GM23338 (cell line): ENCODE measurements at regions not wholly inside any gene's neighbourhood (a gene's known extent, or its start where the extent isn't known, plus 50 kb on each side); places are given as distances from the start of the nearest gene placed in this dataset.

Experiments
- ATAC-seq: fragments of 200-7000 bp; cut with Tn5 transposase; 3 replicates; pipeline ENCODE4 v1.9.1; 2020
- DNase-seq: peaks from one replicate; pipeline ENCODE4 v3.0.0-alpha.2; 2015; ENCODE audit warnings: low spot score
- H2AFZ ChIP-seq: fragments of 200-600 bp; sonication (generic); 2 replicates; pipeline ENCODE4 v1.8.0; 2016; ENCODE audit warnings: antibody characterized with exemption, mild to moderate bottlenecking, moderate library complexity
- H3F3A ChIP-seq: fragments of 200-600 bp; sonication (generic); replicated peaks from 2 replicates; pipeline ENCODE4 v1.8.0; 2017; ENCODE audit warnings: antibody characterized with exemption, mixed run types, low read depth
- H3K27ac ChIP-seq: fragments of 200-600 bp; sonication (generic); 2 replicates; pipeline ENCODE4 v1.6.1; 2016; ENCODE audit warnings: low read depth
- H3K27me3 ChIP-seq: fragments of 200-600 bp; sonication (generic); 2 replicates; pipeline ENCODE4 v1.8.0; 2016; ENCODE audit warnings: mild to moderate bottlenecking, mixed run types, moderate library complexity; ENCODE audit not compliant: insufficient read depth
- H3K36me3 ChIP-seq: fragments of 200-600 bp; sonication (generic); 2 replicates; pipeline ENCODE4 v1.8.0; 2016; ENCODE audit warnings: mild to moderate bottlenecking; ENCODE audit not compliant: insufficient read depth
- H3K4me1 ChIP-seq: fragments of 200-600 bp; sonication (generic); 2 replicates; pipeline ENCODE4 v1.8.0; 2016; ENCODE audit warnings: mild to moderate bottlenecking, moderate library complexity; ENCODE audit not compliant: insufficient read depth
- H3K4me2 ChIP-seq: fragments of 200-600 bp; sonication (generic); 2 replicates; pipeline ENCODE4 v1.7.1; 2017; ENCODE audit warnings: mixed run types
- H3K4me3 ChIP-seq: fragments of 200-600 bp; sonication (generic); 2 replicates; pipeline ENCODE4 v1.6.1; 2016; ENCODE audit warnings: mixed run types
- H3K79me2 ChIP-seq: fragments of 200-600 bp; sonication (generic); replicated peaks from 2 replicates; pipeline ENCODE4 v1.8.0; 2017; ENCODE audit warnings: mild to moderate bottlenecking; ENCODE audit not compliant: insufficient read depth
- H3K9me2 ChIP-seq: fragments of 200-600 bp; sonication (generic); 2 replicates; pipeline ENCODE4 v1.8.0; 2017; ENCODE audit not compliant: insufficient read depth
- H4K20me1 ChIP-seq: fragments of 200-600 bp; sonication (generic); replicated peaks from 2 replicates; pipeline ENCODE4 v1.8.0; 2017; ENCODE audit warnings: mild to moderate bottlenecking; ENCODE audit not compliant: insufficient read depth
- H3K27ac Mint-ChIP-seq: 2 replicates; pipeline ENCODE4 v1.8.0; 2020; ENCODE audit warnings: inconsistent platforms, mild to moderate bottlenecking, moderate library complexity, mixed read lengths
- H3K27me3 Mint-ChIP-seq: 3 replicates; pipeline ENCODE4 v1.8.0; 2022; ENCODE audit warnings: low read depth, mild to moderate bottlenecking, moderate library complexity, mixed read lengths, inconsistent platforms; ENCODE audit not compliant: insufficient read depth, poor library complexity
- H3K36me3 Mint-ChIP-seq: 3 replicates; pipeline ENCODE4 v1.8.0; 2021; ENCODE audit warnings: low read depth, mild to moderate bottlenecking, inconsistent platforms, moderate library complexity, mixed read lengths
- H3K4me1 Mint-ChIP-seq: 3 replicates; pipeline ENCODE4 v1.8.0; 2020; ENCODE audit warnings: mild to moderate bottlenecking, inconsistent platforms, mixed read lengths
- H3K4me3 Mint-ChIP-seq: 3 replicates; pipeline ENCODE4 v1.8.0; 2021; ENCODE audit warnings: moderate library complexity, mild to moderate bottlenecking, inconsistent platforms, mixed read lengths
- H3K9me3 Mint-ChIP-seq: 3 replicates; pipeline ENCODE4 v1.8.0; 2020; ENCODE audit warnings: moderate library complexity, mild to moderate bottlenecking, inconsistent platforms, mixed read lengths
- CREB1 ChIP-seq: fragments of 250-450 bp; sonication (Bioruptor Pico); IDR thresholded peaks from 2 replicates; pipeline ENCODE4 v1.5.0; 2020; ENCODE audit warnings: low read depth, mild to moderate bottlenecking, moderate library complexity
- EZH2 ChIP-seq: fragments of 200-600 bp; sonication (generic); IDR thresholded peaks from one replicate; pipeline ENCODE4 v1.8.0; 2017; ENCODE audit warnings: antibody characterized with exemption, mild to moderate bottlenecking, low read depth; ENCODE audit not compliant: unreplicated experiment
- EZH2phosphoT487 ChIP-seq: fragments of 200-600 bp; sonication (generic); IDR thresholded peaks from one replicate; pipeline ENCODE4 v1.8.1; 2018; ENCODE audit warnings: antibody characterized with exemption; ENCODE audit not compliant: unreplicated experiment
- JUNB ChIP-seq: IDR thresholded peaks from one replicate; pipeline ENCODE4 v1.6.1; 2016; ENCODE audit warnings: antibody characterized with exemption; ENCODE audit not compliant: unreplicated experiment
- NANOG ChIP-seq: IDR thresholded peaks from 2 replicates; pipeline ENCODE4 v1.6.1; 2016; ENCODE audit warnings: antibody characterized with exemption, borderline replicate concordance
- POLR2AphosphoS5 ChIP-seq: IDR thresholded peaks from 2 replicates; pipeline ENCODE4 v1.6.1; 2016; ENCODE audit warnings: antibody characterized with exemption, low read depth
- STAT1 ChIP-seq: IDR thresholded peaks from one replicate; pipeline ENCODE4 v1.6.1; 2016; ENCODE audit warnings: antibody characterized with exemption; ENCODE audit not compliant: unreplicated experiment
- ZNF114 ChIP-seq: fragments of 250-450 bp; sonication (Bioruptor Pico); IDR thresholded peaks from 2 replicates; pipeline ENCODE4 v1.5.0; 2020; ENCODE audit warnings: mild to moderate bottlenecking, moderate library complexity
- ZNF331 ChIP-seq: fragments of 250-450 bp; sonication (Bioruptor Pico); IDR thresholded peaks from 2 replicates; pipeline ENCODE4 v1.5.0; 2020; ENCODE audit warnings: low read depth, mild to moderate bottlenecking, moderate library complexity
- TF ChIP-seq, protein P1 (sequence below): fragments of 250-450 bp; sonication (Bioruptor Pico); IDR thresholded peaks from 2 replicates; pipeline ENCODE4 v1.5.0; 2020; ENCODE audit warnings: mild to moderate bottlenecking, moderate library complexity
- TF ChIP-seq, protein P2 (sequence below): IDR thresholded peaks from 2 replicates; pipeline ENCODE4 v1.6.1; 2016; ENCODE audit warnings: antibody characterized with exemption
- TF ChIP-seq, protein P3 (sequence below): IDR thresholded peaks from one replicate; pipeline ENCODE4 v1.6.1; 2018; ENCODE audit warnings: antibody characterized with exemption; ENCODE audit not compliant: unreplicated experiment
- TF ChIP-seq, protein P4 (sequence below), 2 experiments: fragments of 200-600 bp in 1 of 2; sonication (generic) in 1 of 2; conservative IDR thresholded peaks; 2 replicates each; pipeline versions ENCODE4 v1.5.1 to v1.6.1; 2016 to 2017; ENCODE audit warnings: antibody characterized with exemption in 2 of 2, low read depth in 2 of 2, mild to moderate bottlenecking in 2 of 2, moderate library complexity in 1 of 2

DNA sequence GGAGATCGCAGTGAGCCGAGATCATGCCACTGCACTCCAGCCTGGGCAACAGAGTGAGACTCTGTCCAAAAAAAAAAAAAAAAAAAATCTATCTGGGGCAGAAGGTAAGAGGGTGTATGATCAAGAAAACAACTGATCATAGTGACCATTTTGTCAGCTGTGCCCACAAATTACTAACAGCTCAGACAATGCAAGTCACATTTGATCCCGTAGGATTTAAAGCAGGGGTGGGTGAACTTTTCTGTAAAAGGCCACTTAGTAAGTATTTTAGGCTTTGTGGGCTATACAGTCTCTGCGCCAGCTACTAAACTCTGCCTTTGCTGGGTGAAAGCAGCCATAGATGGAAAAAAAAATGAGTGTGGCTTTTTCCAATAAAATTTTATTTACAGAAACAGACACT, 57.6 kb upstream of the ABI3BP start:
- no peaks in the 10 kb centered on the region for H3F3A ChIP-seq
- no peaks in the 10 kb centered on the region; the same call in 1 of the 2 replicates for H3K36me3 ChIP-seq
- H3K27me3 ChIP-seq: no peaks in the 10 kb centered on the region
- H3K36me3 Mint-ChIP-seq: no peaks in the 10 kb centered on the region
- ATAC-seq (no peak), DNase-seq (no peak)
- no peak overlapping the region for H3K4me2 ChIP-seq
- peaks cover 2% of the 10 kb centered on the region for H3K27me3 Mint-ChIP-seq
- H3K9me2 ChIP-seq: no peaks in the 10 kb centered on the region
- H3K79me2 ChIP-seq: no peaks in the 10 kb centered on the region
- H3K27ac Mint-ChIP-seq: no peak overlapping the region
- H3K4me1 Mint-ChIP-seq: no peaks in the 10 kb centered on the region
- H3K27ac ChIP-seq: no peak overlapping the region
- TF ChIP-seq JUNB (no peak), ZNF331 (CRISPR knock-in tag) (no peak), STAT1 (no peak), ZNF114 (CRISPR knock-in tag) (no peak), POLR2AphosphoS5 (no peak), EZH2 (no peak), EZH2phosphoT487 (no peak), NANOG (no peak), CREB1 (CRISPR knock-in tag) (no peak)
- TF ChIP-seq, protein P1, sequence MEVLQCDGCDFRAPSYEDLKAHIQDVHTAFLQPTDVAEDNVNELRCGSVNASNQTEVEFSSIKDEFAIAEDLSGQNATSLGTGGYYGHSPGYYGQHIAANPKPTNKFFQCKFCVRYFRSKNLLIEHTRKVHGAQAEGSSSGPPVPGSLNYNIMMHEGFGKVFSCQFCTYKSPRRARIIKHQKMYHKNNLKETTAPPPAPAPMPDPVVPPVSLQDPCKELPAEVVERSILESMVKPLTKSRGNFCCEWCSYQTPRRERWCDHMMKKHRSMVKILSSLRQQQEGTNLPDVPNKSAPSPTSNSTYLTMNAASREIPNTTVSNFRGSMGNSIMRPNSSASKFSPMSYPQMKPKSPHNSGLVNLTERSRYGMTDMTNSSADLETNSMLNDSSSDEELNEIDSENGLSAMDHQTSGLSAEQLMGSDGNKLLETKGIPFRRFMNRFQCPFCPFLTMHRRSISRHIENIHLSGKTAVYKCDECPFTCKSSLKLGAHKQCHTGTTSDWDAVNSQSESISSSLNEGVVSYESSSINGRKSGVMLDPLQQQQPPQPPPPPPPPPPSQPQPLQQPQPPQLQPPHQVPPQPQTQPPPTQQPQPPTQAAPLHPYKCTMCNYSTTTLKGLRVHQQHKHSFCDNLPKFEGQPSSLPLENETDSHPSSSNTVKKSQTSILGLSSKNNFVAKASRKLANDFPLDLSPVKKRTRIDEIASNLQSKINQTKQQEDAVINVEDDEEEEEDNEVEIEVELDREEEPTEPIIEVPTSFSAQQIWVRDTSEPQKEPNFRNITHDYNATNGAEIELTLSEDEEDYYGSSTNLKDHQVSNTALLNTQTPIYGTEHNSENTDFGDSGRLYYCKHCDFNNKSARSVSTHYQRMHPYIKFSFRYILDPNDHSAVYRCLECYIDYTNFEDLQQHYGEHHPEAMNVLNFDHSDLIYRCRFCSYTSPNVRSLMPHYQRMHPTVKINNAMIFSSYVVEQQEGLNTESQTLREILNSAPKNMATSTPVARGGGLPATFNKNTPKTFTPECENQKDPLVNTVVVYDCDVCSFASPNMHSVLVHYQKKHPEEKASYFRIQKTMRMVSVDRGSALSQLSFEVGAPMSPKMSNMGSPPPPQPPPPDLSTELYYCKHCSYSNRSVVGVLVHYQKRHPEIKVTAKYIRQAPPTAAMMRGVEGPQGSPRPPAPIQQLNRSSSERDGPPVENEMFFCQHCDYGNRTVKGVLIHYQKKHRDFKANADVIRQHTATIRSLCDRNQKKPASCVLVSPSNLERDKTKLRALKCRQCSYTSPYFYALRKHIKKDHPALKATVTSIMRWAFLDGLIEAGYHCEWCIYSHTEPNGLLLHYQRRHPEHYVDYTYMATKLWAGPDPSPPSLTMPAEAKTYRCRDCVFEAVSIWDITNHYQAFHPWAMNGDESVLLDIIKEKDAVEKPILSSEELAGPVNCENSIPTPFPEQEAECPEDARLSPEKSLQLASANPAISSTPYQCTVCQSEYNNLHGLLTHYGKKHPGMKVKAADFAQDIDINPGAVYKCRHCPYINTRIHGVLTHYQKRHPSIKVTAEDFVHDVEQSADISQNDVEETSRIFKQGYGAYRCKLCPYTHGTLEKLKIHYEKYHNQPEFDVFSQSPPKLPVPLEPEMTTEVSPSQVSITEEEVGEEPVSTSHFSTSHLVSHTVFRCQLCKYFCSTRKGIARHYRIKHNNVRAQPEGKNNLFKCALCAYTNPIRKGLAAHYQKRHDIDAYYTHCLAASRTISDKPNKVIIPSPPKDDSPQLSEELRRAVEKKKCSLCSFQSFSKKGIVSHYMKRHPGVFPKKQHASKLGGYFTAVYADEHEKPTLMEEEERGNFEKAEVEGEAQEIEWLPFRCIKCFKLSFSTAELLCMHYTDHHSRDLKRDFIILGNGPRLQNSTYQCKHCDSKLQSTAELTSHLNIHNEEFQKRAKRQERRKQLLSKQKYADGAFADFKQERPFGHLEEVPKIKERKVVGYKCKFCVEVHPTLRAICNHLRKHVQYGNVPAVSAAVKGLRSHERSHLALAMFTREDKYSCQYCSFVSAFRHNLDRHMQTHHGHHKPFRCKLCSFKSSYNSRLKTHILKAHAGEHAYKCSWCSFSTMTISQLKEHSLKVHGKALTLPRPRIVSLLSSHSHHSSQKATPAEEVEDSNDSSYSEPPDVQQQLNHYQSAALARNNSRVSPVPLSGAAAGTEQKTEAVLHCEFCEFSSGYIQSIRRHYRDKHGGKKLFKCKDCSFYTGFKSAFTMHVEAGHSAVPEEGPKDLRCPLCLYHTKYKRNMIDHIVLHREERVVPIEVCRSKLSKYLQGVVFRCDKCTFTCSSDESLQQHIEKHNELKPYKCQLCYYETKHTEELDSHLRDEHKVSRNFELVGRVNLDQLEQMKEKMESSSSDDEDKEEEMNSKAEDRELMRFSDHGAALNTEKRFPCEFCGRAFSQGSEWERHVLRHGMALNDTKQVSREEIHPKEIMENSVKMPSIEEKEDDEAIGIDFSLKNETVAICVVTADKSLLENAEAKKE (CRISPR knock-in tag): no peak
- TF ChIP-seq, protein P2, sequence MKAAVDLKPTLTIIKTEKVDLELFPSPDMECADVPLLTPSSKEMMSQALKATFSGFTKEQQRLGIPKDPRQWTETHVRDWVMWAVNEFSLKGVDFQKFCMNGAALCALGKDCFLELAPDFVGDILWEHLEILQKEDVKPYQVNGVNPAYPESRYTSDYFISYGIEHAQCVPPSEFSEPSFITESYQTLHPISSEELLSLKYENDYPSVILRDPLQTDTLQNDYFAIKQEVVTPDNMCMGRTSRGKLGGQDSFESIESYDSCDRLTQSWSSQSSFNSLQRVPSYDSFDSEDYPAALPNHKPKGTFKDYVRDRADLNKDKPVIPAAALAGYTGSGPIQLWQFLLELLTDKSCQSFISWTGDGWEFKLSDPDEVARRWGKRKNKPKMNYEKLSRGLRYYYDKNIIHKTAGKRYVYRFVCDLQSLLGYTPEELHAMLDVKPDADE: no peak
- TF ChIP-seq, protein P3, sequence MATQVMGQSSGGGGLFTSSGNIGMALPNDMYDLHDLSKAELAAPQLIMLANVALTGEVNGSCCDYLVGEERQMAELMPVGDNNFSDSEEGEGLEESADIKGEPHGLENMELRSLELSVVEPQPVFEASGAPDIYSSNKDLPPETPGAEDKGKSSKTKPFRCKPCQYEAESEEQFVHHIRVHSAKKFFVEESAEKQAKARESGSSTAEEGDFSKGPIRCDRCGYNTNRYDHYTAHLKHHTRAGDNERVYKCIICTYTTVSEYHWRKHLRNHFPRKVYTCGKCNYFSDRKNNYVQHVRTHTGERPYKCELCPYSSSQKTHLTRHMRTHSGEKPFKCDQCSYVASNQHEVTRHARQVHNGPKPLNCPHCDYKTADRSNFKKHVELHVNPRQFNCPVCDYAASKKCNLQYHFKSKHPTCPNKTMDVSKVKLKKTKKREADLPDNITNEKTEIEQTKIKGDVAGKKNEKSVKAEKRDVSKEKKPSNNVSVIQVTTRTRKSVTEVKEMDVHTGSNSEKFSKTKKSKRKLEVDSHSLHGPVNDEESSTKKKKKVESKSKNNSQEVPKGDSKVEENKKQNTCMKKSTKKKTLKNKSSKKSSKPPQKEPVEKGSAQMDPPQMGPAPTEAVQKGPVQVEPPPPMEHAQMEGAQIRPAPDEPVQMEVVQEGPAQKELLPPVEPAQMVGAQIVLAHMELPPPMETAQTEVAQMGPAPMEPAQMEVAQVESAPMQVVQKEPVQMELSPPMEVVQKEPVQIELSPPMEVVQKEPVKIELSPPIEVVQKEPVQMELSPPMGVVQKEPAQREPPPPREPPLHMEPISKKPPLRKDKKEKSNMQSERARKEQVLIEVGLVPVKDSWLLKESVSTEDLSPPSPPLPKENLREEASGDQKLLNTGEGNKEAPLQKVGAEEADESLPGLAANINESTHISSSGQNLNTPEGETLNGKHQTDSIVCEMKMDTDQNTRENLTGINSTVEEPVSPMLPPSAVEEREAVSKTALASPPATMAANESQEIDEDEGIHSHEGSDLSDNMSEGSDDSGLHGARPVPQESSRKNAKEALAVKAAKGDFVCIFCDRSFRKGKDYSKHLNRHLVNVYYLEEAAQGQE: no peak
- TF ChIP-seq, protein P4, sequence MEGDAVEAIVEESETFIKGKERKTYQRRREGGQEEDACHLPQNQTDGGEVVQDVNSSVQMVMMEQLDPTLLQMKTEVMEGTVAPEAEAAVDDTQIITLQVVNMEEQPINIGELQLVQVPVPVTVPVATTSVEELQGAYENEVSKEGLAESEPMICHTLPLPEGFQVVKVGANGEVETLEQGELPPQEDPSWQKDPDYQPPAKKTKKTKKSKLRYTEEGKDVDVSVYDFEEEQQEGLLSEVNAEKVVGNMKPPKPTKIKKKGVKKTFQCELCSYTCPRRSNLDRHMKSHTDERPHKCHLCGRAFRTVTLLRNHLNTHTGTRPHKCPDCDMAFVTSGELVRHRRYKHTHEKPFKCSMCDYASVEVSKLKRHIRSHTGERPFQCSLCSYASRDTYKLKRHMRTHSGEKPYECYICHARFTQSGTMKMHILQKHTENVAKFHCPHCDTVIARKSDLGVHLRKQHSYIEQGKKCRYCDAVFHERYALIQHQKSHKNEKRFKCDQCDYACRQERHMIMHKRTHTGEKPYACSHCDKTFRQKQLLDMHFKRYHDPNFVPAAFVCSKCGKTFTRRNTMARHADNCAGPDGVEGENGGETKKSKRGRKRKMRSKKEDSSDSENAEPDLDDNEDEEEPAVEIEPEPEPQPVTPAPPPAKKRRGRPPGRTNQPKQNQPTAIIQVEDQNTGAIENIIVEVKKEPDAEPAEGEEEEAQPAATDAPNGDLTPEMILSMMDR (conservative IDR thresholded peaks at IDR 0.05; ENCODE audit: low read depth in 2 of 2): no peak
- H3K4me3 ChIP-seq: no peak overlapping the region
- no peak overlapping the region for H3K4me3 Mint-ChIP-seq
- no peak overlapping the region for H2AFZ ChIP-seq
- no peaks in the 10 kb centered on the region for H4K20me1 ChIP-seq
- H3K4me1 ChIP-seq: no peaks in the 10 kb centered on the region
- H3K9me3 Mint-ChIP-seq: no peaks in the 10 kb centered on the region
